PC-3 (cell line): ENCODE measurements at regions not wholly inside any gene's neighbourhood (a gene's known extent, or its start where the extent isn't known, plus 50 kb on each side); places are given as distances from the start of the nearest gene placed in this dataset.

ENCODE experiments used
- ATAC-seq: fragments of 200-7000 bp; cut with Tn5 transposase; 2 replicates; pipeline ENCODE4 v1.9.1; 2020; ENCODE audit warnings: mild to moderate bottlenecking, moderate library complexity
- BruUV-seq: library from RNA; stranded (reverse); fragments of 400-500 nt; replicated peaks from 2 replicates; lab custom pipeline; 2021; lab: Mats Ljungman, UMichigan
- CTCF ChIA-PET: fragments of 300-600 bp; sonication (Branson Sonifier 250); formaldehyde crosslinking; loops from one replicate; lab custom pipeline; 2022; ENCODE audit warnings: antibody characterized with exemption; lab: Charles Lee
- POLR2A ChIA-PET: fragments of 300-600 bp; sonication (Branson Sonifier 250); formaldehyde crosslinking; loops from one replicate; lab custom pipeline; 2022; ENCODE audit warnings: antibody characterized with exemption; ENCODE audit not compliant: unreplicated experiment; lab: Charles Lee
- DNase-seq: peaks from one replicate; pipeline ENCODE4 v3.0.0-alpha.2; 2015
- H2AFZ ChIP-seq: fragments of 300-600 bp; sonication (generic); 2 replicates; pipeline ENCODE4 v1.6.0; 2016; ENCODE audit warnings: antibody characterized with exemption, low read length
- H3F3A ChIP-seq: fragments of 300-600 bp; sonication (generic); one replicate; pipeline ENCODE4 v1.6.0; 2017; ENCODE audit warnings: antibody characterized with exemption, low read length, control low read depth, mild to moderate bottlenecking; ENCODE audit not compliant: unreplicated experiment
- H3K27ac ChIP-seq: fragments of 300-600 bp; sonication (generic); 2 replicates; pipeline ENCODE4 v1.5.1; 2016; ENCODE audit warnings: mild to moderate bottlenecking, low read length
- H3K27me3 ChIP-seq: fragments of 300-600 bp; sonication (generic); 2 replicates; pipeline ENCODE4 v1.6.1; 2016; ENCODE audit warnings: low read length, mixed read lengths
- H3K36me3 ChIP-seq: fragments of 300-600 bp; sonication (generic); 2 replicates; pipeline ENCODE4 v1.6.1; 2016; ENCODE audit warnings: low read depth, mixed run types, low read length, mixed read lengths
- H3K4me1 ChIP-seq: fragments of 300-600 bp; sonication (generic); 2 replicates; pipeline ENCODE4 v1.5.1; 2016; ENCODE audit warnings: low read length; ENCODE audit not compliant: insufficient read depth
- H3K4me2 ChIP-seq: fragments of 300-600 bp; sonication (generic); 2 replicates; pipeline ENCODE4 v1.6.0; 2016; ENCODE audit warnings: low read length
- H3K4me3 ChIP-seq: fragments of 300-600 bp; sonication (generic); 2 replicates; pipeline ENCODE4 v1.5.1; 2016; ENCODE audit warnings: mild to moderate bottlenecking, low read length, mixed read lengths
- H3K79me2 ChIP-seq: fragments of 300-600 bp; sonication (generic); 2 replicates; pipeline ENCODE4 v1.6.1; 2017; ENCODE audit warnings: low read length, mixed read lengths
- H3K9ac ChIP-seq: fragments of 300-600 bp; sonication (generic); 2 replicates; pipeline ENCODE4 v1.6.0; 2016; ENCODE audit warnings: mild to moderate bottlenecking, low read length
- H3K9me2 ChIP-seq: fragments of 300-600 bp; sonication (generic); replicated peaks from 2 replicates; pipeline ENCODE4 v1.6.1; 2016; ENCODE audit warnings: mixed run types, low read length, mixed read lengths
- H3K9me3 ChIP-seq: fragments of 300-600 bp; sonication (generic); 2 replicates; pipeline ENCODE4 v1.6.1; 2016; ENCODE audit warnings: low read length, mixed read lengths
- H4K20me1 ChIP-seq: fragments of 300-600 bp; sonication (generic); 2 replicates; pipeline ENCODE4 v1.6.1; 2016; ENCODE audit warnings: low read length, mixed read lengths
- EZH2 ChIP-seq: fragments of 300-600 bp; sonication (generic); IDR thresholded peaks from one replicate; pipeline ENCODE4 v1.6.1; 2017; ENCODE audit warnings: antibody characterized with exemption, mild to moderate bottlenecking, low read length; ENCODE audit not compliant: unreplicated experiment
- EZH2phosphoT487 ChIP-seq: fragments of 300-600 bp; sonication (generic); IDR thresholded peaks from 2 replicates; pipeline ENCODE4 v1.6.1; 2018; ENCODE audit warnings: mild to moderate bottlenecking, antibody characterized with exemption, low read length, borderline replicate concordance
- intact Hi-C: fragments of 100-400 bp; cut with micrococcal nuclease; formaldehyde crosslinking; loops from 2 replicates; pipeline ENCODE4 v1.9.0; 2023
- TF ChIP-seq, protein P1 (sequence below): fragments of 300-600 bp; sonication (generic); conservative IDR thresholded peaks from 2 replicates; pipeline ENCODE4 v1.5.1; 2017; ENCODE audit warnings: antibody characterized with exemption, low read depth, mild to moderate bottlenecking, low read length

DNA sequence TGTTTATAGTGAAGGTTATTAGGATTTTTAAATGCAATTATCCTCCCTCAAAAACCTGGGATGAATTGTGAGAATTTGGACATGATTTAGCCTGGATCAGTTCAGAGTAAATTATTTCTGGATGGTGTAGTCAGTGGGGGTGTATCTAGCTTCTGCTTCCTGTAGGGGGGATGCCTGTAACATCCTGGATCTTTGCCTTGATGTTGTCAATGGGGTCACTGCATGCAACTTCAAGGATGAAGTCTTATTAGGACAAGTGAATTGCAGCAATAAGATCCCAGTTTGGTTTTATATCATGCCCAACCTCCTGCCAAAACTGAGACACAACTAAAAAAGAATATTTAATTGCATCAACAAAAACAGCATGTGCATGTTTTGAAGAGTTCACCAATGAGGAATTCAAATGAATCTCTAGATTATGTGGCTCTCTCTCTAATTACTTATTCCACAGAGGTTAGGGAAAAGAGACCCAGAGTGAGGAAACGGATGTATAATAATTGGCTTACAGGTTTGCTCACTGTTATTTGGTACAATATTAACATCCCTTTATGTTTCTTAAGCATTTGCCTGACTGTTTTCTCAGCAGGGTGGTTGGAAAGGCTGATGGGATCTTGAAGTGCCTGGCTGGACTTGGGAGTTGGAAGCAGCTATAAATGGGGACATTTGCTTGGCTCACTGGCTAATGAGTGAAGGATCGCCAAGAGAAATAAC lies 159.8 kb downstream of the HS3ST3B1 start:
- peaks cover 44% of the 10 kb centered on the region for H3K27me3 ChIP-seq

DNA sequence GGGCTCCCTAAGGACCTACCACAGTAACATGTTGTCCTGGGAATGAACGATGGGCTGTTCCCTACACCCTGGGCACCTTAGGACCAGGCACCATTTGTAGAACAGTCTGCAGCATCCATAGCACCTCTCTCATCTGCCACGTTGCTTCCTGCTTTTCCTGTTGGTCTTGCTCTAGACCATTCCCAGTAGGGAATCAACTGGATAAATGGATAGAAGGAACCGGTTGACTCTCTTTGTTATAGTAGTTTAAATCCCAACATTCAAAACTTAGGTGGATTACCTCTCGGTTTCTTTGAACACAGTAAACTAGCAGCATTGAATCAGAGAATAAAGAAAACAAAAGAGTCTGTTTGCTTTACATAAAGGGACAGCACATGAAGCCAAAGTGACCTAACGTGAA lies 159.1 kb downstream of the HS3ST3B1 start:
- POLR2A ChIA-PET: no interaction called here
- H4K20me1 ChIP-seq: no peaks in the 10 kb centered on the region
- H3K36me3 ChIP-seq: no peaks in the 10 kb centered on the region
- H3K4me2 ChIP-seq: no peak overlapping the region
- peaks cover 44% of the 10 kb centered on the region for H3K27me3 ChIP-seq
- no peaks in the 10 kb centered on the region for H3K4me1 ChIP-seq
- CTCF ChIA-PET: no interaction called here
- no TSS peak for BruUV-seq
- no peaks in the 10 kb centered on the region for H3K9me2 ChIP-seq
- H3K9ac ChIP-seq: no peak overlapping the region
- no peaks in the 10 kb centered on the region for H3K9me3 ChIP-seq
- no peaks in the 10 kb centered on the region for H3F3A ChIP-seq
- ATAC-seq (no peak), DNase-seq (no peak)
- no peak overlapping the region for H3K27ac ChIP-seq
- intact Hi-C loops: no loop called here
- TF ChIP-seq EZH2phosphoT487: no peak
- no peak for TF ChIP-seq EZH2
- TF ChIP-seq, protein P1, sequence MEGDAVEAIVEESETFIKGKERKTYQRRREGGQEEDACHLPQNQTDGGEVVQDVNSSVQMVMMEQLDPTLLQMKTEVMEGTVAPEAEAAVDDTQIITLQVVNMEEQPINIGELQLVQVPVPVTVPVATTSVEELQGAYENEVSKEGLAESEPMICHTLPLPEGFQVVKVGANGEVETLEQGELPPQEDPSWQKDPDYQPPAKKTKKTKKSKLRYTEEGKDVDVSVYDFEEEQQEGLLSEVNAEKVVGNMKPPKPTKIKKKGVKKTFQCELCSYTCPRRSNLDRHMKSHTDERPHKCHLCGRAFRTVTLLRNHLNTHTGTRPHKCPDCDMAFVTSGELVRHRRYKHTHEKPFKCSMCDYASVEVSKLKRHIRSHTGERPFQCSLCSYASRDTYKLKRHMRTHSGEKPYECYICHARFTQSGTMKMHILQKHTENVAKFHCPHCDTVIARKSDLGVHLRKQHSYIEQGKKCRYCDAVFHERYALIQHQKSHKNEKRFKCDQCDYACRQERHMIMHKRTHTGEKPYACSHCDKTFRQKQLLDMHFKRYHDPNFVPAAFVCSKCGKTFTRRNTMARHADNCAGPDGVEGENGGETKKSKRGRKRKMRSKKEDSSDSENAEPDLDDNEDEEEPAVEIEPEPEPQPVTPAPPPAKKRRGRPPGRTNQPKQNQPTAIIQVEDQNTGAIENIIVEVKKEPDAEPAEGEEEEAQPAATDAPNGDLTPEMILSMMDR: no peak
- H2AFZ ChIP-seq: no peak overlapping the region
- no peak overlapping the region for H3K4me3 ChIP-seq
- H3K79me2 ChIP-seq: no peaks in the 10 kb centered on the region

More for the DNA sequence above, 159.8 kb downstream of the HS3ST3B1 start:
- DNase-seq: no peak
- Histone ChIP-seq H2AFZ (no peak overlapping the region), H3K4me1 (no peaks in the 10 kb centered on the region), H3K4me2 (no peak overlapping the region), H3K36me3 (no peaks in the 10 kb centered on the region), H4K20me1 (no peaks in the 10 kb centered on the region), H3K79me2 (no peaks in the 10 kb centered on the region), H3K9me2 (no peaks in the 10 kb centered on the region), H3K4me3 (no peak overlapping the region), H3K9ac (no peak overlapping the region), H3K27ac (no peak overlapping the region), H3F3A (no peaks in the 10 kb centered on the region), H3K9me3 (no peaks in the 10 kb centered on the region)
- ATAC-seq: no peak
- intact Hi-C loops: no loop called here
- no peak for TF ChIP-seq EZH2
- no peak for TF ChIP-seq EZH2phosphoT487
- TF ChIP-seq, protein P1: no peak
- CTCF ChIA-PET: no interaction called here
- POLR2A ChIA-PET: no interaction called here
- no TSS peak for BruUV-seq

GRCh38 chr17:14458724-14459123 lies 157.8 kb downstream of the HS3ST3B1 start:
- H3K9me3 ChIP-seq: no peaks in the 10 kb centered on the region
- POLR2A ChIA-PET: no interaction called here
- no peak for DNase-seq
- no peak overlapping the region for H3K4me2 ChIP-seq
- TF ChIP-seq EZH2 (no peak), EZH2phosphoT487 (no peak)
- TF ChIP-seq, protein P1: no peak
- intact Hi-C loops: no loop called here
- BruUV-seq: no TSS peak
- H3K9ac ChIP-seq: no peak overlapping the region
- H3K36me3 ChIP-seq: no peaks in the 10 kb centered on the region
- H3K4me1 ChIP-seq: no peaks in the 10 kb centered on the region
- H3K27me3 ChIP-seq: peaks cover 41% of the 10 kb centered on the region
- no peak overlapping the region for H3K27ac ChIP-seq
- no peak for ATAC-seq
- H2AFZ ChIP-seq: no peak overlapping the region
- no peak overlapping the region for H3K4me3 ChIP-seq
- CTCF ChIA-PET: no interaction called here
- no peaks in the 10 kb centered on the region for H3K79me2 ChIP-seq
- no peaks in the 10 kb centered on the region for H4K20me1 ChIP-seq
- no peaks in the 10 kb centered on the region for H3K9me2 ChIP-seq
- no peaks in the 10 kb centered on the region for H3F3A ChIP-seq
